Astrocyte (in vitro differentiated cells and primary cell): ENCODE measurements at regions not wholly inside any gene's neighbourhood (a gene's known extent, or its start where the extent isn't known, plus 50 kb on each side); places are given as distances from the start of the nearest gene placed in this dataset.

Experiments used
- CTCF ChIP-seq: IDR thresholded peaks from 2 replicates; pipeline ENCODE4 v1.5.1; 2011; ENCODE audit warnings: low read depth, mild to moderate bottlenecking, inconsistent platforms, low read length, moderate library complexity; ENCODE audit not compliant: insufficient read depth
- EZH2 ChIP-seq: IDR thresholded peaks from 2 replicates; pipeline ENCODE4 v1.6.1; 2012; ENCODE audit warnings: mild to moderate bottlenecking, low read length, inconsistent platforms; ENCODE audit not compliant: insufficient read depth

- TF ChIP-seq CTCF (no peak), EZH2 (no peak)
Measured at GRCh38 chr7:89771003-89771636, 383.1 kb upstream of the STEAP1 start.
